HG03108 (cell line): ENCODE measurements at regions not wholly inside any gene's neighbourhood (a gene's known extent, or its start where the extent isn't known, plus 50 kb on each side); places are given as distances from the start of the nearest gene placed in this dataset.

Experiments used
- ATAC-seq: cut with Tn5 transposase; IDR thresholded peaks from one replicate; pipeline ENCODE4 v1.9.1; 2021; ENCODE audit warnings: moderate library complexity; ENCODE audit not compliant: unreplicated experiment

DNA sequence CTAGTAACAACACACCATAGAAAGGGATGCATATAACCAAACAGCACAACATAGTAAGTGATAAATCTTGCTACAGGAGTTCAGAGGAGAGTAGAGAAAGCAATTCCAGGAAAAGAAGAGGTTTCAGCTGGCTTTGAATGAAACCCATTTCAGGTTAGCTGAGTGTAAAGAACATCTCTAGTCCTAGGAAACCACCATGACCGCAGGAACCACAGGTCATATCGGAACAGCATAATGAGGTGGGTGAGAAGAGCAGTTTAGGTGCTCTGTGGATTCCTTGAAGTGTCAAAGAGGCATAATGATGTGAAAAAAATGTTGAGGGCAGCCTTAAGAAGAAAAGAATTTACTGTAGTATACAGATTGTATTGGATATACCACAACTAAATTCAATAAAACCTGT lies 507.5 kb downstream of the MTRR start:
- no peak for ATAC-seq

DNA sequence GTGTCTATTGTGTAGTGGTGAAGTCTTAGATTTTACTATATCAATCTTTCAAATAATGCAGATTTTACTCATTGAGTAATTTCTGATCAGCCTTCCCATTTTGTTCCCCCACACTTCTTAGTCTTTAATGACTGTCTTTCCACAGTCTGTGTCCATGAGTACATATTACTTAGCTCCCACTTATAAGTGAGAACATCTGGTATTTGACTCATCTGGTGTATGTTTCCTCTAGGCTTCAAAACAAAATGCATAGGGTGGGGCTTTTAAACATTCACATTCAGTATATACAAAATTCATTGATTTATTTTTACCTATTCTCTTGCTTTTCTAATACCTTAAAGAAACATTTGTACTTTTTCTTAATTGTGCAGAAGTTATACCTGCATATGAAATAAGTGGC lies 513.0 kb downstream of the MTRR start:
- ATAC-seq = no peak

GRCh38 chr5:8382456-8382855 lies 513.5 kb downstream of the MTRR start:
- no peak for ATAC-seq

DNA sequence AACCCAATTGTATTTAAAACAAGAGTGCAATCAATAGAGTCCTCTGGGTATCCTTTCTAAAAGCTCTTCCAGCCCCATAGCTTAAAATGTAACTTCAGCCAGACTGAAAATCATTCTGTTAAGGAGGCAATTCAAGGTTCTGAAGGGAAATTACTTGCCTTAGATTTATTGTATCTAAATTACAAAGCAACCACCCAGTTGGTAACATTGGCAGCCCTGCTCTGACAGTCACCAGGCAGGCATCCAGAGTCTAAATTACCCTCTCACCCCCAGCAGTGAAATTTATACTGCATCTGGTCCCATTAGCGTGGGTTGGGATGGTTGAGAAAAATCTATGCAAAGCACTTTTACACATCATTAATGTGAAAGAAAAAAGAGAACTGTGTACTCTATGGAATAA lies 514.7 kb downstream of the MTRR start:
- no peak for ATAC-seq

GRCh38 chr5:8386719-8387288 lies 517.9 kb downstream of the MTRR start:
- no peak for ATAC-seq

GRCh38 chr5:8391911-8392310 lies 523.0 kb downstream of the MTRR start:
- no peak for ATAC-seq

GRCh38 chr5:8393240-8393639 lies 524.3 kb downstream of the MTRR start:
- no peak for ATAC-seq

DNA sequence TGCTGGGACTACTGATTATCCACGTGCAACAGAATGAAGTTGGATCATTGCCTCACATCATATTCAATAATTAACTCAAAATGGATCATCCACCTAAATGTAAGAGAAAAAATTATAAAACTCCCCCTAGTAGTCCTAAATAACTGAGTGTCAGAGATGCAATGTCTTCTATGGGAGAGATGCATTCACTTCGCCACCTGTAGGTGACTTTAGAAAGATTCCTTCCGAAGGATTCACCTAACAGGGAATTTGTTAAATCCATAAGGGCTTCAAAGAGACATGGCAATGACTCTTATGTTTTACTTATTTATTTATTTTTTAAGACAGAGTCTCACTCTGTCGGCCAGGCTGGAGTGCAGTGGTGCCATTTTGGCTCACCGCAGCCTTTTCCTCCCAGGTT lies 526.0 kb downstream of the MTRR start:
- no peak for ATAC-seq

GRCh38 chr5:8396246-8396645 lies 527.3 kb downstream of the MTRR start:
- no peak for ATAC-seq

- no peak for ATAC-seq
Observed at GRCh38 chr5:8396756-8397155, 527.8 kb downstream of the MTRR start.

- ATAC-seq = no peak
Observed at GRCh38 chr5:8399471-8399870, 530.5 kb downstream of the MTRR start.

DNA sequence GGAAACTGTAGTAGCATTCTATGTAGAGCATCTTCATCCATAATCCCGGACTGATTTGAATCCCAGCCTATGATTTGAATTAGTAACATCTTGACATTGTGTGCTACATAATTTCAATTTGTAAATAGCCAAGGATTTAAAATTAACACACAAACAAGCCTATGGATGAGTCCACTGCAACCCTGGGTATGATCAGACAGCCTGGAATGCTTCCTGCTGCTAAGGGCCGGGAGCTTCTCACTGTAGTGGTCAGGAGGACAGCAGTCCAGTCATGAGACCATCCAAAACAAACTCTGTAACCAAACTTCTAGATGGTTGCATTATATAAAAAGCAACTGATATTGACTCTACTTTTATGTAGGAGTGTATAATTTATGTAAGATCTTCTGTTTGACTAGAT lies 539.3 kb downstream of the MTRR start:
- ATAC-seq = no peak

GRCh38 chr5:8410618-8411017 lies 541.7 kb downstream of the MTRR start:
- ATAC-seq = no peak

GRCh38 chr5:8413975-8414374 lies 545.0 kb downstream of the MTRR start:
- ATAC-seq = no peak

DNA sequence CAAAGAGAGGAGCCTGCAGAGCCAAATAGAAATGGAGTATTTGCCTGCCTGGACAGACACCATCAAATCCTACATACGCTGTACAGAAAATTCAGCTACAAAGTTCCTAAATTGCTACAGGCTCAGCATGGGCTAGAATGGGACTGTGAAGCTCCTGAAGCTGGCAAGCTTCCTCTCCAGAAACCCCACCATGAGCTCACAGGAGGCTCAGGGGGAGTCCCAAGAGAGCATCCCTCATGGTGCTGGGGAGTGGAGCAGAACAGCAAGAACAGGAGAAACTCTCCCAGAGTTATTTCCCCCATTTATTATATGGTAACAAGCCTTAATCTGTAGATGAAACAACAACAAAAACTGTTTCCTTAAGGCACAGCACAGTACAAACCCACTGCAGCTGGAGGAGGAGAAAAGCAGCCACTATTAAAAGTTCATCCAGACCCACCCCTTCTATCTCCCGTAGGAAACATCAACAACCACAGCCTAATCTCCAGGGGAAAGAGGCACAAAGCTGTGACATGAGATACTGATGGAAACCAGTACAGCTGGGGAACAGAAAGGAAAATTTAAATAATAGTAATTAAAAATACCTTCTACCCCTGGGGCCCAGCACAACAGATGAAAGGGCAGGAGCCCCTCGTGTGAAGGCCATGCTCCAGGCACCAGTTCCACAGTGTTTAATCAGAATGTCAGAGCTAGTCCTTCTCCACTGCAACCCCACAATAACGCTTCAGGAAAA lies 548.5 kb downstream of the MTRR start:
- ATAC-seq = no peak

GRCh38 chr5:8418049-8418426 lies 549.1 kb downstream of the MTRR start:
- no peak for ATAC-seq

DNA sequence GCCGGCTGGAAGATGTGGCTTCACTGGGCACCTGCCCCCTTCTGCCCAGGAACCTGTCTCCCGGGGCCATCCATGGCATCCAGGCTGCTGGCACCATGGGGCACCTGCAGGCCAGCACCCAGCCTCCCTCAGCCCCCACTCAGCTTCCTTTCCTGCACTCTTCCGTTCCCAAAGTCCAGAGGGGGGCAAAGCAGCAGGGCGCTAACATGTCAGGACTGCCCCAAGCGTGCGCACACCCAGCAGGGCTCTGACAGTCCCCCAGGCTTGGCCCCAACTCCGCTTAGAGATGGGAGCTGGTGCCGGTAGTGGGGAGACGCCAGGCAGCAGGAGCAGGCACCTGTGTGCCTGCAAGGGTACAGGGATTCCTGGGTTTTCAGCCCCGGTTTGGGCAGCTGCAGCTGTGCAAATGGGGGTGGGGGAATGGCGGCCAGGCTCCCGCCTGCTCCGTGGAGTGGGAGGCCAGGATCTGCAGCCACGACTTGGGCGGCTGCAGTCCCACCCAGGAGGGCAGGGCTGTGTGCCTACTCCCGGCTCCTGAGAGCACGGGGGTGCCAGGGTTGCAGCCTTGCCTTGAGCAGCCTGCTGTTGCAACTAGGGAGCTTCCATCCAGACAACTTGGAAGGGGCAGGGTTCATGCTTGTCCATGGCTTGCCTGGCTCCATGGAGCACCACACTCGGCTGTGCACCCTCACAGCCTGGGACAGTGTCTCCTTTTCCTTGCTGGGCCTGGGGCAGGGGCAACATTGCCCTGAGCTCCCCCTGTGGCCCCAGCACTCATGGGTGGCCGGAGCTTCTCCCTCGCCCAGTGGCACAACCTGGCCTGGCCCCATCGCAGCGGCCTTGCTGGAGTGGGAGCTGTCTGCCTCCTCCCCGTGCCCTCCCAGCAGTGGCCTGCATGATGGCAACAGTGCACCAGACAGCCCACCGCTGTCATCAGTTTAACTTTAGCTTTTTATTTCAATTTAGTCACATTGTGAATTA lies 561.1 kb downstream of the MTRR start:
- no peak for ATAC-seq

- ATAC-seq = no peak
Observed at GRCh38 chr5:8434501-8434900, 565.6 kb downstream of the MTRR start.

- no peak for ATAC-seq
Observed at GRCh38 chr5:8436924-8437323, 568.0 kb downstream of the MTRR start.

GRCh38 chr5:8445139-8445538 lies 576.2 kb downstream of the MTRR start:
- no peak for ATAC-seq

- no peak for ATAC-seq
Observed at GRCh38 chr5:8446179-8446578, 577.2 kb downstream of the MTRR start.

DNA sequence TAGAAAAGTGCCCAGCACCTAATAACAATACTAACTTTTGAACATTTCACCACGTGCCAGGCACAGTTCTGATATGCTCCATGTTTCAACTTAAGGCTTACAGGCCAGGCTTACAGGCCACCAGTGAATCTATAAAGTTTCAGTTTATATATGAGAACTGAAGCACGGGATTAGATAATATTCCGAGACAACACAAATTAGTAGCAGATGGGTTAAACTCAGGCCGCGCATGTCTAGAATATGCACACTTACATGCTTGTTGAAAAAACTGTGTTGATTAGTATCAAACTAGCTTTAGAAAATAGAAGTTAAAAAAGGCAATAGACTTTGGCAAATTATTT lies 587.9 kb downstream of the MTRR start:
- ATAC-seq = no peak
